Gastroesophageal sphincter (tissue), 3 donors: ENCODE measurements at regions not wholly inside any gene's neighbourhood (a gene's known extent, or its start where the extent isn't known, plus 50 kb on each side); places are given as distances from the start of the nearest gene placed in this dataset.

Source experiments
- CTCF ChIP-seq, 4 experiments: fragments of 200-600 bp in 2 of 4; fragments of 450-650 bp in 2 of 4; sonication (generic) in 1 of 4; IDR thresholded peaks; one replicate each; pipeline ENCODE4 v1.5.1; 2017 to 2019; ENCODE audit warnings: antibody characterized with exemption in 4 of 4, mild to moderate bottlenecking in 2 of 4, moderate library complexity in 2 of 4
- EP300 ChIP-seq: sonication (generic); formaldehyde crosslinking; IDR thresholded peaks from one replicate; pipeline ENCODE4 v1.6.1; 2017; ENCODE audit warnings: antibody characterized with exemption, mild to moderate bottlenecking
- POLR2A ChIP-seq, 2 donors: fragments of 450-650 bp; IDR thresholded peaks; one replicate each; pipeline ENCODE4 v1.6.1; 2017; ENCODE audit warnings: antibody characterized with exemption in 2 of 2, mild to moderate bottlenecking in 2 of 2, moderate library complexity in 1 of 2
- POLR2AphosphoS5 ChIP-seq: sonication (generic); formaldehyde crosslinking; IDR thresholded peaks from one replicate; pipeline ENCODE4 v1.6.1; 2017; ENCODE audit warnings: antibody characterized with exemption

GRCh38 chr5:124194282-124194681 is 552.2 kb downstream of the ZNF608 start:
- TF ChIP-seq POLR2A (IDR thresholded peaks at IDR 0.05) = no peak
- TF ChIP-seq CTCF (IDR thresholded peaks at IDR 0.05) = no peak
- no peak for TF ChIP-seq EP300
- TF ChIP-seq POLR2AphosphoS5 = no peak
